H9 (cell line): ENCODE measurements at regions not wholly inside any gene's neighbourhood (a gene's known extent, or its start where the extent isn't known, plus 50 kb on each side); places are given as distances from the start of the nearest gene placed in this dataset.
A peak's percentile ranks its signal among the peaks of the same experiment; 100 is the strongest.

ENCODE experiments used
- DNase-seq: peaks from one replicate; pipeline ENCODE4 v3.0.0-alpha.2; 2017
- H2AFZ ChIP-seq: one replicate; pipeline ENCODE4 v1.6.1; 2013; ENCODE audit warnings: mild to moderate bottlenecking, low read length, control low read depth, moderate library complexity
- H2AK5ac ChIP-seq: 2 replicates; pipeline ENCODE4 v1.6.1; 2013; ENCODE audit warnings: low read length, control low read depth, mixed read lengths; ENCODE audit not compliant: insufficient read length
- H2BK120ac ChIP-seq: one replicate; pipeline ENCODE4 v1.6.1; 2013; ENCODE audit warnings: low read depth, mild to moderate bottlenecking, low read length, control low read depth, inconsistent platforms; ENCODE audit not compliant: poor library complexity, severe bottlenecking
- H2BK12ac ChIP-seq: 2 replicates; pipeline ENCODE4 v1.6.1; 2013; ENCODE audit warnings: low read length, control low read depth, mixed read lengths, low read depth; ENCODE audit not compliant: insufficient read length
- H2BK15ac ChIP-seq: 2 replicates; pipeline ENCODE4 v1.6.1; 2013; ENCODE audit warnings: low read depth, low read length, control low read depth
- H2BK20ac ChIP-seq: one replicate; pipeline ENCODE4 v1.6.1; 2013; ENCODE audit warnings: low read depth, mild to moderate bottlenecking, low read length, control low read depth, inconsistent platforms; ENCODE audit not compliant: poor library complexity, severe bottlenecking
- H2BK5ac ChIP-seq: 2 replicates; pipeline ENCODE4 v1.6.1; 2013; ENCODE audit warnings: low read length, control low read depth, mixed read lengths; ENCODE audit not compliant: insufficient read length
- H3K14ac ChIP-seq: 2 replicates; pipeline ENCODE4 v1.6.1; 2013; ENCODE audit warnings: low read length, control low read depth; ENCODE audit not compliant: insufficient read depth
- H3K18ac ChIP-seq: 2 replicates; pipeline ENCODE4 v1.6.1; 2013; ENCODE audit warnings: low read depth, mild to moderate bottlenecking, mixed read lengths, low read length, control low read depth; ENCODE audit not compliant: insufficient read length
- H3K23ac ChIP-seq: 2 replicates; pipeline ENCODE4 v1.6.1; 2013; ENCODE audit warnings: low read length, control low read depth, mixed read lengths, low read depth; ENCODE audit not compliant: insufficient read length
- H3K23me2 ChIP-seq: 2 replicates; pipeline ENCODE4 v1.6.1; 2013; ENCODE audit warnings: low read depth, mild to moderate bottlenecking, mixed read lengths, low read length, control low read depth; ENCODE audit not compliant: insufficient read length, poor library complexity, severe bottlenecking
- H3K27ac ChIP-seq: 2 replicates; pipeline ENCODE4 v1.5.1; 2013; ENCODE audit warnings: low read length, control low read depth, mixed read lengths, low read depth; ENCODE audit not compliant: insufficient read length
- H3K27me3 ChIP-seq: 2 replicates; pipeline ENCODE4 v1.6.1; 2013; ENCODE audit warnings: low read length, control low read depth, inconsistent platforms; ENCODE audit not compliant: insufficient read depth
- H3K4ac ChIP-seq: 2 replicates; pipeline ENCODE4 v1.6.1; 2013; ENCODE audit warnings: low read depth, mild to moderate bottlenecking, control low read depth, inconsistent platforms, low read length, moderate library complexity
- H3K4me1 ChIP-seq: 2 replicates; pipeline ENCODE4 v1.6.1; 2013; ENCODE audit warnings: low read length, control low read depth, inconsistent platforms; ENCODE audit not compliant: insufficient read depth
- H3K4me2 ChIP-seq: 2 replicates; pipeline ENCODE4 v1.6.1; 2013; ENCODE audit warnings: low read length, control low read depth, mixed read lengths; ENCODE audit not compliant: insufficient read length, insufficient read depth
- H3K56ac ChIP-seq: 2 replicates; pipeline ENCODE4 v1.6.1; 2013; ENCODE audit warnings: low read depth, mild to moderate bottlenecking, mixed read lengths, low read length, control low read depth; ENCODE audit not compliant: insufficient read length
- H3K79me1 ChIP-seq: 2 replicates; pipeline ENCODE4 v1.6.1; 2013; ENCODE audit warnings: low read depth, mild to moderate bottlenecking, moderate library complexity, low read length, control low read depth, inconsistent platforms; ENCODE audit not compliant: insufficient read depth, poor library complexity, severe bottlenecking
- H3K79me2 ChIP-seq: 2 replicates; pipeline ENCODE4 v1.6.1; 2013; ENCODE audit warnings: low read length, control low read depth, inconsistent platforms; ENCODE audit not compliant: insufficient read depth
- H3K9ac ChIP-seq: 2 replicates; pipeline ENCODE4 v1.6.1; 2013; ENCODE audit warnings: low read length, control low read depth, mixed read lengths; ENCODE audit not compliant: insufficient read length; ENCODE audit errors: extremely low read depth
- H3K9me3 ChIP-seq: one replicate; pipeline ENCODE4 v1.6.1; 2013; ENCODE audit warnings: low read depth, low read length, inconsistent platforms; ENCODE audit not compliant: control insufficient read depth
- H3T11ph ChIP-seq: one replicate; pipeline ENCODE4 v1.6.1; 2013; ENCODE audit warnings: mild to moderate bottlenecking, low read length, control low read depth, inconsistent platforms
- H4K20me1 ChIP-seq: one replicate; pipeline ENCODE4 v1.6.1; 2013; ENCODE audit not compliant: control insufficient read depth, insufficient read length, insufficient read depth
- H4K5ac ChIP-seq: 2 replicates; pipeline ENCODE4 v1.6.1; 2013; ENCODE audit warnings: low read depth, mild to moderate bottlenecking, mixed read lengths, low read length, control low read depth; ENCODE audit not compliant: insufficient read length
- H4K8ac ChIP-seq: replicated peaks from 2 replicates; pipeline ENCODE4 v1.6.1; 2013; ENCODE audit warnings: low read length, control low read depth, mixed read lengths, low read depth; ENCODE audit not compliant: insufficient read length
- H4K91ac ChIP-seq: 2 replicates; pipeline ENCODE4 v1.6.1; 2013; ENCODE audit warnings: low read depth, mild to moderate bottlenecking, moderate library complexity, mixed read lengths, low read length, control low read depth; ENCODE audit not compliant: insufficient read length
- H3K27ac Mint-ChIP-seq, 3 experiments: 2 replicates in 2 of 3; 3 replicates in 1 of 3; pipeline ENCODE4 v1.8.0; 2020 to 2021; ENCODE audit warnings: mixed read lengths in 3 of 3, mild to moderate bottlenecking in 1 of 3, moderate library complexity in 1 of 3
- H3K27me3 Mint-ChIP-seq: 2 replicates; pipeline ENCODE4 v1.8.0; 2021; ENCODE audit warnings: low read depth, mild to moderate bottlenecking, moderate library complexity, mixed read lengths
- H3K36me3 Mint-ChIP-seq, 3 experiments: 2 replicates in 2 of 3; 3 replicates in 1 of 3; pipeline ENCODE4 v1.8.0; 2020 to 2021; ENCODE audit warnings: low read depth in 3 of 3, mixed read lengths in 3 of 3; ENCODE audit not compliant: insufficient read depth in 1 of 3
- H3K4me1 Mint-ChIP-seq, 2 experiments: 2 replicates each; pipeline ENCODE4 v1.8.0; 2020; ENCODE audit warnings: mixed read lengths in 2 of 2
- H3K4me3 Mint-ChIP-seq, 2 experiments: 2 replicates in 1 of 2; 3 replicates in 1 of 2; pipeline ENCODE4 v1.8.0; 2020 to 2021; ENCODE audit warnings: mild to moderate bottlenecking in 2 of 2, mixed read lengths in 2 of 2, moderate library complexity in 1 of 2
- H3K9me3 Mint-ChIP-seq, 2 experiments: 2 replicates in 1 of 2; 3 replicates in 1 of 2; pipeline ENCODE4 v1.8.0; 2020; ENCODE audit warnings: mild to moderate bottlenecking in 2 of 2, mixed read lengths in 2 of 2, moderate library complexity in 1 of 2
- CTCF ChIP-seq: fragments of 200-600 bp; sonication (generic); conservative IDR thresholded peaks from 3 replicates; pipeline ENCODE4 v1.8.0; 2021; ENCODE audit warnings: antibody characterized with exemption, mild to moderate bottlenecking
- WGBS: extraction: QIAGEN DNeasy Blood & Tissue Kit; methylation state at CpG from one replicate; pipeline ENCODE4 v1.1.7; 2013; ENCODE audit warnings: missing lambda C conversion rate, low lambda C conversion rate, mixed read lengths; ENCODE audit not compliant: insufficient read length; ENCODE audit errors: extremely low coverage; 5-methylcytosine and 5-hydroxymethylcytosine counted together

- H3K9ac ChIP-seq: no peak overlapping the region
These were observed 104.7 kb upstream of the NOCT start for GRCh38 chr4:138910914-138911336.

More at GRCh38 chr4:138910914-138911336, 104.7 kb upstream of the NOCT start:
- Histone ChIP-seq H4K91ac (no peak overlapping the region), H3K79me1 (no peaks in the 10 kb centered on the region), H3T11ph (no peak overlapping the region), H2BK120ac (no peak overlapping the region), H3K23ac (no peak overlapping the region), H3K9me3 (no peaks in the 10 kb centered on the region), H2AFZ (no peak overlapping the region), H4K5ac (no peak overlapping the region), H2BK15ac (no peak overlapping the region), H4K8ac (no peak overlapping the region), H3K23me2 (no peaks in the 10 kb centered on the region), H3K27ac (no peak overlapping the region), H3K4ac (no peak overlapping the region), H3K27me3 (no peaks in the 10 kb centered on the region), H3K14ac (peak overlapping the region; percentile 96), H3K4me1 (peaks cover 6% of the 10 kb centered on the region), H2BK12ac (no peak overlapping the region), H2AK5ac (no peak overlapping the region), H3K56ac (no peak overlapping the region), H3K79me2 (no peaks in the 10 kb centered on the region), H3K4me2 (no peak overlapping the region), H2BK5ac (no peak overlapping the region), H4K20me1 (no peaks in the 10 kb centered on the region), H2BK20ac (no peak overlapping the region), H3K18ac (peak overlapping the region; percentile 94)
- H3K27me3 Mint-ChIP-seq: no peaks in the 10 kb centered on the region; the same call in 1 of the 2 replicates
- H3K9me3 Mint-ChIP-seq: peaks cover 0 to under 1% of the 10 kb centered on the region in 2 experiments; a peak in 2 of 5 replicates
- no peak overlapping the region for H3K4me3 Mint-ChIP-seq
- DNase-seq: peak; percentile 69
- H3K27ac Mint-ChIP-seq: peak overlapping the region in 1 of 3 experiments; percentile 76; a peak in 2 of 7 replicates
- no peak for TF ChIP-seq CTCF
- WGBS: no CpG with 5 or more reads among the region's 12 CpGs
- peaks cover 0 to under 1% (median 0%) of the 10 kb centered on the region in 3 experiments; a peak in 2 of 7 replicates for H3K36me3 Mint-ChIP-seq
- peaks cover 20% of the 10 kb centered on the region in 2 experiments for H3K4me1 Mint-ChIP-seq
